NCI-H2227 (cell line): ENCODE measurements at regions not wholly inside any gene's neighbourhood (a gene's known extent, or its start where the extent isn't known, plus 50 kb on each side); places are given as distances from the start of the nearest gene placed in this dataset.
"Not testable (repeated sequence)": the region's sequence is repeated elsewhere in the genome, so short reads cannot be mapped to it uniquely, and the experiment has no call there.

Experiments used
- DNase-seq: peaks from one replicate; lab custom pipeline; 2025; ENCODE audit not compliant: unreplicated experiment; lab: John Stamatoyannopoulos, UW

GRCh38 chr10:46095943-46096342 lies 49.9 kb upstream of the MSMB start:
- DNase-seq, result not testable (repeated sequence)

- no peak for DNase-seq
Measured at GRCh38 chr10:46096446-46096845, 50.4 kb upstream of the MSMB start.

GRCh38 chr10:46096909-46097575 lies 51.0 kb upstream of the MSMB start:
- DNase-seq, result no peak

GRCh38 chr10:46097576-46098317 lies 51.7 kb upstream of the MSMB start:
- no peak for DNase-seq

GRCh38 chr10:46098386-46098785 lies 52.3 kb upstream of the MSMB start:
- no peak for DNase-seq

- DNase-seq, result not testable (repeated sequence)
Measured at GRCh38 chr10:46098925-46099324, 52.9 kb upstream of the MSMB start.

- DNase-seq, result no peak
Measured at GRCh38 chr10:46104071-46104585, 58.1 kb upstream of the MSMB start.

- not testable (repeated sequence) for DNase-seq
Measured at GRCh38 chr10:46105416-46105815, 59.3 kb upstream of the MSMB start.

- DNase-seq, result not testable (repeated sequence)
Measured at GRCh38 chr10:46105856-46106409, 59.9 kb upstream of the MSMB start.

GRCh38 chr10:46106410-46107255 lies 60.6 kb upstream of the MSMB start:
- DNase-seq, result peak; percentile 47

GRCh38 chr10:46108158-46108499 lies 62.1 kb upstream of the MSMB start:
- DNase-seq, result not testable (repeated sequence)

GRCh38 chr10:46154271-46154670 lies 108.2 kb upstream of the MSMB start:
- not testable (repeated sequence) for DNase-seq

GRCh38 chr10:46154683-46155082 lies 108.6 kb upstream of the MSMB start:
- not testable (repeated sequence) for DNase-seq

GRCh38 chr10:46156866-46157265 lies 110.8 kb upstream of the MSMB start:
- DNase-seq, result not testable (repeated sequence)

GRCh38 chr10:46169736-46170135 lies 117.1 kb upstream of the ANTXRL start:
- no peak for DNase-seq

GRCh38 chr10:46170789-46171188 lies 116.0 kb upstream of the ANTXRL start:
- no peak for DNase-seq

- no peak for DNase-seq
Measured at GRCh38 chr10:46171661-46172060, 115.1 kb upstream of the ANTXRL start.

- DNase-seq, result no peak
Measured at GRCh38 chr10:46175296-46175695, 111.5 kb upstream of the ANTXRL start.

GRCh38 chr10:46175831-46176230 lies 111.0 kb upstream of the ANTXRL start:
- DNase-seq, result no peak

GRCh38 chr10:46187431-46187830 lies 99.4 kb upstream of the ANTXRL start:
- DNase-seq, result not testable (repeated sequence)

- no peak for DNase-seq
Measured at GRCh38 chr10:46197050-46197449, 89.7 kb upstream of the ANTXRL start.
